ENCODE measurements at regions not wholly inside any gene's neighbourhood (a gene's known extent, or its start where the extent isn't known, plus 50 kb on each side); places are given as distances from the start of the nearest gene placed in this dataset.

DNA sequence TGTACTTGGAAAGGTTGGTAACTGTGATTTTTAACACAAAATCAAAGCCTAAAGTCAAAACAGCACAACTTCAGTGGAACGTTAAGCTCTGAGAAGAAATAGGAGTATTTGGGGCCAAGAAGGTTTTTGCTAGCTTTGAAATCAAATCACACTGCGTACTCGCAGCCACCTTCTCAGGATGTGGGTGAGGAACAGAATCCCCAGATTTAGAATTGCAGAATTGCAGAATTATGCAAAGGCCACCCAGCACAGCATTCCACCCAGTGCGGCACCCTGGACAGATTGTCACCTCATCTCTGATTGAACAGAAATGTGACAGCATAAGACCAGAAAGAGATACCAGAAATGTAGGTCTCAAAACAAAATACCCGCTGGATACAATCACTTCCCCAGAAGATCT, 181.1 kb downstream of the DHX15 start:
- Histone ChIP-seq H3K9me3 (no peaks in the 10 kb centered on the region), H3K4me1 (no peaks in the 10 kb centered on the region), H3K27me3 (no peaks in the 10 kb centered on the region), H3K27ac (no peak overlapping the region), H3K36me3 (no peaks in the 10 kb centered on the region), H3K4me3 (no peak overlapping the region)
- no peak for DNase-seq (ENCODE audit: low spot score in 2 of 2)
- WGBS = 94% methylated on average over 5 of the region's 5 CpGs
- TF ChIP-seq POLR2AphosphoS5 (IDR thresholded peaks at IDR 0.05) (no peak), EP300 (IDR thresholded peaks at IDR 0.05) (no peak), POLR2A (IDR thresholded peaks at IDR 0.05) (no peak)
- TF ChIP-seq, protein P1, sequence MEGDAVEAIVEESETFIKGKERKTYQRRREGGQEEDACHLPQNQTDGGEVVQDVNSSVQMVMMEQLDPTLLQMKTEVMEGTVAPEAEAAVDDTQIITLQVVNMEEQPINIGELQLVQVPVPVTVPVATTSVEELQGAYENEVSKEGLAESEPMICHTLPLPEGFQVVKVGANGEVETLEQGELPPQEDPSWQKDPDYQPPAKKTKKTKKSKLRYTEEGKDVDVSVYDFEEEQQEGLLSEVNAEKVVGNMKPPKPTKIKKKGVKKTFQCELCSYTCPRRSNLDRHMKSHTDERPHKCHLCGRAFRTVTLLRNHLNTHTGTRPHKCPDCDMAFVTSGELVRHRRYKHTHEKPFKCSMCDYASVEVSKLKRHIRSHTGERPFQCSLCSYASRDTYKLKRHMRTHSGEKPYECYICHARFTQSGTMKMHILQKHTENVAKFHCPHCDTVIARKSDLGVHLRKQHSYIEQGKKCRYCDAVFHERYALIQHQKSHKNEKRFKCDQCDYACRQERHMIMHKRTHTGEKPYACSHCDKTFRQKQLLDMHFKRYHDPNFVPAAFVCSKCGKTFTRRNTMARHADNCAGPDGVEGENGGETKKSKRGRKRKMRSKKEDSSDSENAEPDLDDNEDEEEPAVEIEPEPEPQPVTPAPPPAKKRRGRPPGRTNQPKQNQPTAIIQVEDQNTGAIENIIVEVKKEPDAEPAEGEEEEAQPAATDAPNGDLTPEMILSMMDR (IDR thresholded peaks at IDR 0.05) = no peak

DNA sequence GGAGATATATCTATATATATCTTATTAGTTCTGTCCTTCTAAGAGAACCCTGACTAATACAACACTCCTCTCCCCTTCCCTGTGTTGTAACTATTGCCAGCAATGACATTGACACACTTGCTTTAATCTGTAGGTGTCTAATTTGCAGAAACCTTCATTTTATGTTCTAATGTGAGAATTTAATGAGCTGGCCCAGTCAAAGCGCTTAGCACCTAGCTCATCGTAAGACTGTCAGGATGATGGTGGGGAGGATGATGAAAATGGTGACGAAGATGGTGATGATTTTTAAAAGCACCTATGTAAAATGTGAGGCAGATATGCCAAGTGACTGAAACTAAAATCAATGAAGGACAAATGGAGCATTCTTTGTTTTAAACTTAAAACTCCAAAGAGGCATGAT, 183.8 kb downstream of the DHX15 start:
- WGBS = 95% methylated on average over 3 of the region's 3 CpGs
- DNase-seq (ENCODE audit: low spot score in 2 of 2) = no peak

DNA sequence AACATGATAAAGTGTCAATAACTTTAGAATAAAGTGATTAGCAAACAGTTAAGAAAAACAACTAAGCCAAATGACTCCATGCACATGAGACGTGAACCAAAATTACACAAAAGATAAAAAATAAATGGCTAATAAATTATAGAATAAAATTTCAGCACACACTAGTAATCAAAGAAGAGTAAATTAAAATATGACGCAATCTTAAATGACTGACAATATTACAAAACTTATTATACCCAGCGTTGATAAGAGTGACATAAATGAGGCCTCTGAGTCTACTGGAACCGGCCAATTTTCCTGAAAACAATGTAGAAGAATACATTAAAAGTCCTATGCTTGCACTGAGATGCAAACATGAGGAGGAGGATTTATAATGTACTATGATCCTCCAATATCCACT, 187.4 kb downstream of the DHX15 start:
- H3K4me3 ChIP-seq = no peak overlapping the region
- no peaks in the 10 kb centered on the region for H3K4me1 ChIP-seq
- TF ChIP-seq, protein P1 (IDR thresholded peaks at IDR 0.05) = no peak
- no peak for TF ChIP-seq POLR2AphosphoS5 (IDR thresholded peaks at IDR 0.05)
- H3K36me3 ChIP-seq = no peaks in the 10 kb centered on the region
- no peak overlapping the region for H3K27ac ChIP-seq
- no peaks in the 10 kb centered on the region for H3K27me3 ChIP-seq
- H3K9me3 ChIP-seq = no peaks in the 10 kb centered on the region
- 91% methylated on average over 4 of the region's 4 CpGs for WGBS
- no peak for DNase-seq (ENCODE audit: low spot score in 2 of 2)

More for the DNA sequence above, 183.8 kb downstream of the DHX15 start:
- Histone ChIP-seq H3K4me1 (no peaks in the 10 kb centered on the region), H3K27me3 (no peaks in the 10 kb centered on the region), H3K9me3 (no peaks in the 10 kb centered on the region), H3K36me3 (no peaks in the 10 kb centered on the region), H3K4me3 (no peak overlapping the region), H3K27ac (no peak overlapping the region)
- no peak for TF ChIP-seq POLR2AphosphoS5 (IDR thresholded peaks at IDR 0.05)
- no peak for TF ChIP-seq POLR2A (IDR thresholded peaks at IDR 0.05)
- TF ChIP-seq EP300 (IDR thresholded peaks at IDR 0.05) = no peak
- TF ChIP-seq, protein P1 (IDR thresholded peaks at IDR 0.05) = no peak

DNA sequence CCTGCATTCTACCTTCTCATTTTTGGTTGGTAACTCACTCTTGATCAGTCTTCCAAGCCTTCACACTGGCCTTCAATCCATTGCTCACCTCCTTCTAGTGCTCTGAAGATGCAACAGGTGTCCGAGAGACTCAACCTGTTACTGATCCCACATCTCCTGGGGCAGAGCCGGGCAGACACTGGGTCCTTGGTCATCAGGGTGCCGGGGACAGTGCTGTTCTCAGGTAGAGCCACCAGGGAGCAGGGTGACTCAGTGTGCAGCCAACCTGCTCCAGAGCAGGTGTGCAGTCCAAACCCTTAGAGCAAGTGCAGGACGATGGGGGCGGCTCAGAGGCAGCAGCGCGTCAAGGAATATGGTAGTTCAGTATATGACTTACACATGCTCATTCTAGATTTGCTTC, 188.4 kb downstream of the DHX15 start:
- Histone ChIP-seq H3K27ac (no peak overlapping the region), H3K27me3 (no peaks in the 10 kb centered on the region), H3K9me3 (no peaks in the 10 kb centered on the region), H3K4me1 (no peaks in the 10 kb centered on the region), H3K36me3 (no peaks in the 10 kb centered on the region), H3K4me3 (no peak overlapping the region)
- TF ChIP-seq POLR2AphosphoS5 (IDR thresholded peaks at IDR 0.05) (no peak), POLR2A (IDR thresholded peaks at IDR 0.05) (no peak), EP300 (IDR thresholded peaks at IDR 0.05) (no peak)
- TF ChIP-seq, protein P1 (IDR thresholded peaks at IDR 0.05) = no peak
- 93% methylated on average over 7 of the region's 7 CpGs for WGBS
- DNase-seq (ENCODE audit: low spot score in 2 of 2) = no peak

DNA sequence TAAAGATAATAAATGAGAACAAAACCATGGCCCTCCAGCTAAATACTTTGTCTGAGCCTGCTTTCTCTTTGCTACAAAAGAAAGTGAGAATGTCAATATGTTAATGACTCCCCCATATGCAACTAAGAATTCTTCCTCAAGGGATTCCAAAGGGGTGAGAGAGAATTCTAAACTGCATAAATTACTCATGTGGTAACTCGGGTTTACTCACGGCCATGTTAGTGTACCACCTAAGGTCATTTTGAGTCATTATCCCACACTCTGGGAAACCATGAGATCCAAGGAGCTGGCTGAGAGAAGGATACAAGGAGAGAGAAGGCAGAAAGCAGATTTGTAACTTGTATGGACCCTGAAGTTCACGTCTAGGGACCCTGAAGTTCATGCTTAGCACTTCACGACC, 190.3 kb downstream of the DHX15 start:
- TF ChIP-seq POLR2AphosphoS5 (IDR thresholded peaks at IDR 0.05) (no peak), POLR2A (IDR thresholded peaks at IDR 0.05) (no peak), EP300 (IDR thresholded peaks at IDR 0.05) (no peak)
- TF ChIP-seq, protein P1 (IDR thresholded peaks at IDR 0.05) = no peak
- Histone ChIP-seq H3K4me1 (no peaks in the 10 kb centered on the region), H3K36me3 (no peaks in the 10 kb centered on the region), H3K4me3 (no peak overlapping the region), H3K27ac (no peak overlapping the region), H3K27me3 (no peaks in the 10 kb centered on the region), H3K9me3 (no peaks in the 10 kb centered on the region)
- no peak for DNase-seq (ENCODE audit: low spot score in 2 of 2)
- WGBS = 67% methylated on average over 4 of the region's 4 CpGs

Data from suprapubic skin (tissue), 4 donors.